GM18505 (cell line): ENCODE measurements at regions not wholly inside any gene's neighbourhood (a gene's known extent, or its start where the extent isn't known, plus 50 kb on each side); places are given as distances from the start of the nearest gene placed in this dataset.

ENCODE experiments used
- ATAC-seq: cut with Tn5 transposase; IDR thresholded peaks from one replicate; pipeline ENCODE4 v1.9.1; 2021; ENCODE audit not compliant: unreplicated experiment
- POLR2A ChIP-seq: IDR thresholded peaks from 4 replicates; pipeline ENCODE4 v1.6.1; 2011; ENCODE audit warnings: borderline replicate concordance; ENCODE audit not compliant: insufficient read depth, insufficient read length; ENCODE audit errors: extremely low read depth

DNA sequence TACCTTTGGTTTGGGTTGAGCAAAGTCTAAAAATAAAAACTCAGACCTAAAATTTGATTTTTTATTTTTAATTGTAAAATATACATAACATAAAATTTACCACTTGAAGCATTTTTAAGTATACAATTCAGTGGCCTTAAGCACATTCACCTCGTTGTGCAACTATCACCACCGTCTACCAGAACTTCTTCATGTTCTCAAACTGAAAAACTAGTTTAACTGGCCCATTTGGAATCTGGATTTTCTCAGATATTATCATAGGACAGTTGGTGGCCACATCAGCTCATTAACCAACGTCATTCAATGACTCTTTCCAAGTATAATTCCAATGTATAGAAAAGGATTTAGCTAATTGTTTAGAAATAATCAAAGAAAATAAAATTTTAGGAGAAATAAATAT, 319.3 kb downstream of the TLE1 start:
- no peak for ATAC-seq
- TF ChIP-seq POLR2A = no peak

DNA sequence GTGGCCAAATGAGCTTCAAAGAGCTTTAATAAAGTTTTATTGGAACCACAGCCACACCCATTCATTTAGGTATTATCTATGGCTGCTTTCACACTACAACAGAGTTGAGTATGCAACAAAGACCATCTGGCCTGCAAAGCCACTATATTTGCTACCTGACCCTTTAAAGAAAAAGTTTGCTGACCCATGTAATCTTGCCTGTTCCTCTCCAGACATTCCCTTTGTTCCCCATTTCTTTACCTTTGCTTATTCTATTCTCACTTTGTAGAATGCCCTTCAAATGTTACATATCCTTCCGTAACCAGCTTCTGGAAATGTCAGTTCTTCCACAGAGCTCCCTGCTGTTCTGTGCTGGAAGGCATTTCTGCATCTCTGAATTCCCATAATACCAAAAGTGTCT, 320.2 kb downstream of the TLE1 start:
- no peak for ATAC-seq
- no peak for TF ChIP-seq POLR2A

DNA sequence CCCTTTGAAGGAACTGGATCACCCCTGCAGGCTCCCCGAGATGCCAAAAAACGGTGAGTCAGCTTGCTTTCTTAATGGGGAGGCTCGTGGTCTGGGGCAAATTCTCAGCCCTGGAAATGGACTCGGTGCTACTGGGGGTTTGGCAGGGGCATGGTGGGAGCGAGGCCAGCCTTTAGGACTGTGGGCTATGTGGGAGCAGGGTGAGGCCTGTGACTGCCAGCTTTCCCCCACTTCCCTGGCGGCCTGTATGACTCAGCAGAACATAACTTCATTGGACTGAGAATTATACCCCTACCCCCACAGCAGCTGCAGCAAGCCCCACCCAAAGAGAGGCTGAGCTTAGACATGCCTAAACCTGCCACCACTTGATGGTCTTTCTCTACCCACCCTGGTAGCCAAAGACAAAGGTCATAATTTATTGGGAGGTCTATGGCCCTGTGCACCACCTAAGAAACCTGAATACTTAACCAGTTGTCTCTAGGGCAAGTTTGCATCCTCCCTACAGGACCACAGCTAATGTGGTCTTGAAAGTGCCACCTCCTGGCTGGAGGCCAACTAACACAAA, 325.3 kb downstream of the TLE1 start:
- TF ChIP-seq POLR2A = no peak
- ATAC-seq = no peak

DNA sequence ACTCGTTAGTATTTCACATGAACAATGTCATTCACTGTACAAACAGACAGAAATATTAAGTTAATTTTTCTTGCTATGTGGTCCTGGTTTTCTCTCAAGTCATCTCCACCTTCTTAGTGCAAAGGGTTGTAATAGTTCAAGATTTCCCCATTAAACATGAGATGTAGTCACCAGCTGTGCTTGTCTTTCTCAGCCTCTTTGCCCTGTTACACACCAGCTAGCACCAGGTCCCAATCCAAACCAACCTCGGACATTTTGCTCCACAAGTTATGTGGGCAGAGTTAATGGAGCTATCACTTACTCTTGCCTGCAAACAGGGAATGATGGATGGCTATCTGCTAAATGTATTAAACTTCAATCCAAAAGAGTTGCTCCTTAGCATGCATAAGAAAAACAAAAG, 328.1 kb downstream of the TLE1 start:
- no peak for TF ChIP-seq POLR2A
- ATAC-seq = no peak

DNA sequence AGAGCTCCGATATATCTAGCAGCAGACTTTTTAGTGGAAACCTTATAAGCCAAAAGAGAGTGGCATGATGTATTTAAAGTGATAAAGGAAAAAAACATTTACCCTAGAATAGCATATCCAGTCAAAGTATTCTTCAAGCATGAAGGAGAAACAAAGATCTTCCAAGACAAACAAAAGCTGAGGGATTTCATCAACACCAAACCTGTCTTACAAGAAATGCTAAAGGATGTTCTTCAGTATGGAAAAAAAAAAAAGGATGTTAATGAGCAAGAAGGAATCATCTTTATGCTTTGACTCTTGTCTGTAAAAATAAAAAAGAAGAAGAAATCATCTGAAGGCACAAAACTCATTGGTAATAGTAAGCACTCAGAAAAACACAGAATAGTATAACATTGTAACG, 338.2 kb downstream of the TLE1 start:
- ATAC-seq = no peak
- TF ChIP-seq POLR2A = no peak

DNA sequence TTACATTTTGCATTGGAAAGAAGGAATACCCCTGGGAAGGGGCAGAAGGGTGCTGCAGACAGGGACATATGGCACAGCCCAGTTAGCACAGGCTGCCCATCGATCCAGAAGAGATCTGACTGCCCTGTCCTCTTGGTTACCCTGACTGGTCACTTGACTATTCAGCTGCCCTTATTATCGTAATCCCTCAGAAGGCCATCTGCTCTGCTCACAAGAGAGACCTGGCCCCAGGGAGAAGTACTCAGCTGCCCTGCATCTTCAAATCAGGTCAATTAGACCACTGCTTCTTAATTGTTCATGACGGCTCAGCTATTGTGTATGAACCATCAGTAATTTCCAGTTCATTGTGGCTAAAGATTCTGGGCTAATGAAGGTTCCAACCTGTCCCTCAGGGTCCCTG, 345.0 kb downstream of the TLE1 start:
- ATAC-seq = no peak
- TF ChIP-seq POLR2A = no peak

DNA sequence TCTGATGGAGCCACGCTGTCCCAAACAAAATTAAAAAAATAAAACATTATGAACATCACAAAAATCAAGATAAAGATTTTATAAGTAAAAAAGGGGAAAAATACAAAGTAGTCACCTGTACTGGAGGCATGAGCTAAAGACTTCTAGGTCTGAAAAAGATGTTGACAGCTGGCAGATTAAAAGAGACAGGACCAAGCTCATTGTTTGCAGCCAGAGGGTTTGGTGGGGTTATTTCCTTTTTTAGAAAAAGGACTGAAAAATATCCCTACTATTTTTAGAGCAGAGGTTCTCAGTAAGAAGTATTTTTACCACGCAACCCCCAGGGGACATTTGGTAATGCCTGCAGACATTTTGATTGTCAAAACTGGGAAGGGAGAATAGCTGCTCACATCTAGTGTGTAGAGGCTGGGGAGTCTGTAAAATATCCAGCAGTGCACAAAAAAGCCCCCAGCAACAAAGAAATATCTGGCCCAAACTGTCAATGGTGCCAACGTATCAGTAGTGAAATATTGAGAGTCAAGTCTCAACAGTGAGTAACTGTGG, 353.4 kb downstream of the TLE1 start:
- no peak for TF ChIP-seq POLR2A
- no peak for ATAC-seq

DNA sequence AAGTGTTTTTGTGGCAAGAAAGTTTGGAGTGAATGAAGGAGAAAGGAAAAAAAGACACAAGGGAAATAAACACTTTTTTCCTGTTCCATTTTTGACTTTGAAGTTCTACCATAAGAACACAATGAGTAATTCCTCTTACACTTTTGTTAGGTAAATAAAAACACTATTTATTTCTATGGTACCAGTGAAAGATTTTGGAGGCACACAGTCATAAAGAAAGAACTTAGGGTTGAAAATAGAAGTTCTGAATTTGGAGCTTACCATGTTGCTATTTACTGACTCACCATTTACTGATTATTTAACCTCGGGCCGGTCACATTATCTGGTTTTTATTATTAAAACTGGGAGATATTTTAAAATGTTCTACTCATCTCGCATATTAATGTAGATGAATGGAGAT, 367.8 kb downstream of the TLE1 start:
- no peak for TF ChIP-seq POLR2A
- no peak for ATAC-seq

DNA sequence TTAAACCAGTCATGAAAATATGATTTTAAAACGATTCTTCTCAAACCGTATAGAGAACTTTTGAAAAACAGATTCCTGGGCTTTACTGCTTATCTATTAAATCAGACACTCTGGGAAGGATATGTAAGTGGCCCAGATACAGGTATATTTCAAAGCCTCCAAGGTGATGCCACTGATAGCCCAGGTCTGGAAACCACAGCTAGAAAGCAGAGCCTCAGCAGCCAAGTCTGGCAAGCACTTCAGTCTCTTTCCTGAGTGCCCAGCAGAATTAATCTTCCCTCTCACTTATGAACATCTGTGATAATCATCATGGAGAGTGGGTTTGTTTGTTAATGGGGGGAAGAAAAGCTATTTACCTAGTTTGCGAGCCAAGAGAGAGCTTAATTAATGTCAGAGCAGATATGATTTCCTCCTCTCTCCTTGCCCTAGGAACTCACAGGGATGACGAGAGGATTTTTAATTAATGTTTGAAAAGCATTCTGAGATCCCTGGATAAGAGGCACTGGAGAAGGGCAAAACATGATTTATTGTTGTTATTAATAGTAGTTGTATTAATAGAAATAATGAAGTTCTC, 368.4 kb downstream of the TLE1 start:
- ATAC-seq = no peak
- no peak for TF ChIP-seq POLR2A

DNA sequence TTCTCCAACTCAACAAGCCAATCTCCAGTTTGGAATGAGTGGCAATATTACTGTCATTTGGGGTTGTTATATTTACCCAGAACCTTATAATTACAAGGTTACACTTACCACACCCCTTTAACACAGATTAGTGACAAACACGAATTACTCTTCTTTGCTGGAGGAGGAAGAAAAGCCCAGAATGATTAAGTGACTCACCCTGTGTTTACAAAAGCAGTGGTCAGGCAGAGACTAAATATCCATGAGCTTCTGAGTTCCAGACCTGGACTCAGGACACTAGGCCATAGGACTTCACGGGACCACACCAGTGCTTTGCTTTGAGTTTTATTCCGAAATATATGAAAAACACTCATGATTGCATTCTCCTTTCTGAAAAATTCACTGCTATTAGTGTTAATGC, 370.8 kb downstream of the TLE1 start:
- ATAC-seq = no peak
- no peak for TF ChIP-seq POLR2A

DNA sequence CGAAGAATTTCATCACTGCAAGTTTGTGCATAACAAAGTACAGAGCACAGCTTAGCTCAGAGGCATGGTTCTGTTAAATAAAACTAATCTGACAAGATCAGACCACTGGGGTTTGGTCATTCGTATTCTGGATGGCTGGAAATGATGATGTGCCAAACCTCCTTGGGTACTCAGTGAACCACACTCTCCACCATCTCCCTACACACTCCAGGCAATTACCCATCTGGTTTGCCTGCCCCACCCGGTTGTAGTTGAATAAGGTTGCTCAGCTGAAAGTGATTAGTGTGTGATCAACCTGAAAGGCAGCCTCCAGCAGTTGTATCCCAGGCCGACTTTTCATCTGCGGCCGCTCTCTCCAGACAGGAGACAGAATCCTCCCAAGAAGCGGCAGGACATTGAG, 371.4 kb downstream of the TLE1 start:
- ATAC-seq = no peak
- TF ChIP-seq POLR2A = no peak

DNA sequence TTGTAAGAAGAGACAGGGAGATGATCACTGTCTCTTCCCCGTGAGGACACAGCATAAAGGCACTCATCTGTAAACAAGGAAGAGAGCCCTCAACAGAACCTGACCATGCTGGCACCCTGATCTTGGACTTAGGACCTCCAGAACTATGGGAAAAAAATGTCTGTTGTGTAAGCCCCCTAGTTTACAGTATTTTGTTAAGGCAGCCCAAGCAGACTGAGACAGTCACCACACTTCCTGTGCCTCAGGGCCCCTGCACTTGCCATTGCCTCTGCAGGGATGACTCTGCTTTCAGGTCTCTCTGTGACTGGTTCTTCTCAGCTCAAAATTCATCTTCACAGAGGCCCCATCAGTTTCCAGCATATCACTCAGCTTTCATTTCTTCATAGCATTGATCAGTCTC, 372.1 kb downstream of the TLE1 start:
- no peak for ATAC-seq
- TF ChIP-seq POLR2A = no peak

DNA sequence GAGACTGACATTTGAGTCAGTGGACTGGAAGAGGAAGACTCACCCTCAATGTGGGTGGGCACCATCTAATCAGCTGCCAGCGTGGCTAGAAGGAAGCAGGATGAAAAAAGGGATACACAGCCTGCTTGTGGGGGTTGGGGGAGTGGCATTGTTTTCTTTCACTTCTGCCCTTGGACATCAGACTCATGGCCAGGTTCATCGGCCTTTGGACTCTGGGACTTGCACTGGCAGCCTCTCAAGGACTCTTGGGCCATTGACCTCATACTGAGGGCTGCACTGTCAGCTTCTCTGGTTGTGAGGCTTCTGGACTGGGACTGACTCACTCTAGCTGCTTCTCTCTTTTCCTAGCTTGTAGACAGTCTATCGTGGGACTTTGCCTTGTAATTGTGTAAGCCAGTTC, 374.9 kb downstream of the TLE1 start:
- no peak for ATAC-seq
- TF ChIP-seq POLR2A = no peak

DNA sequence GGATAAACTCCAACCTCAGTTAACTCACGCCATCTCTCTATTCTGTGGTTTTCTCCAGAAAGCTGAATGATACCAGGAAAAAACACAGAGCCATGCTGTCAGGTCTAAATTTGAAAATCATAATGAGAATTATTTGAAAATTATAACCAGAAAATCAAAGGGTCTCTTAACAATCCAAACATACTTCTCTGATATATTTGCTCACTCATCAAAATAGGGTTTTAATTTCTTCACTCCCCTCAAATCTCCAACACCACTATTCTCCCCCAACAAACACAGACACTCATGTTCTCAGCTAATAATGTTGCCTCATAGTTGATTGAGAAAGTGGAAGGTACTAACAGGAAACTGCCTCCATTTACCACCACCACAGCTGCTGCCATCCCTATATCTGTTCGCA, 375.5 kb downstream of the TLE1 start:
- ATAC-seq = no peak
- no peak for TF ChIP-seq POLR2A

DNA sequence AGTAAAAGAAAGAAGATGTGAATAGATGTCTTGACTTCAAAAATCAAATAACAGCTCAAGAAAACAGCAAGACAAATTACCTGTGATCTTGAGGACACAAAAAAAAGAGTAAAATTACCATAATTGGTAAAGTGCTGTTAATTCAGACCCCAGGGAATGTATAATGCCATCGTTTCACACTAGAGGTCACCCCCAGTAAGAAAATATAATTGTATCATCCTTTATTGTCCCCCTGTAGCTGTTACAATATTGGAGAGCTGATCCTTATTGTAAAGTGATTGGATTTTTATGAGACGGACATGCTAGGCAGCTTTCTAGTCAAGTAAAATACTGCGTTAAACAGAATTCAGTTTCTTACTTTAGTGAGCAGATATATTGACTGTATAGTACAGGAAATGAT, 377.0 kb downstream of the TLE1 start:
- TF ChIP-seq POLR2A = no peak
- no peak for ATAC-seq
